AG09309 (cell line): ENCODE measurements at regions not wholly inside any gene's neighbourhood (a gene's known extent, or its start where the extent isn't known, plus 50 kb on each side); places are given as distances from the start of the nearest gene placed in this dataset.

ENCODE experiments used
- DNase-seq: peaks from one replicate; pipeline ENCODE4 v3.0.0-alpha.2; 2010; ENCODE audit warnings: low read depth
- H3K4me3 ChIP-seq: 2 replicates; pipeline ENCODE4 v1.5.1; 2011; ENCODE audit warnings: mild to moderate bottlenecking, low read depth, low read length, moderate library complexity; ENCODE audit not compliant: control insufficient read depth
- CTCF ChIP-seq: IDR thresholded peaks from 2 replicates; pipeline ENCODE4 v1.5.1; 2011; ENCODE audit warnings: mild to moderate bottlenecking, low read depth, low read length, inconsistent platforms; ENCODE audit not compliant: insufficient read depth, control insufficient read depth; ENCODE audit errors: missing control alignments

GRCh38 chr2:126419403-126419802 lies 236.6 kb upstream of the GYPC start:
- DNase-seq = no peak
- H3K4me3 ChIP-seq = no peak overlapping the region
- no peak for TF ChIP-seq CTCF

- DNase-seq = no peak
- TF ChIP-seq CTCF = no peak
- H3K4me3 ChIP-seq = no peak overlapping the region
These were observed 230.0 kb upstream of the GYPC start for GRCh38 chr2:126425943-126426342.

- TF ChIP-seq CTCF = no peak
- no peak overlapping the region for H3K4me3 ChIP-seq
These were observed 226.9 kb upstream of the GYPC start for GRCh38 chr2:126429103-126429502.

GRCh38 chr2:126431136-126431535 lies 224.8 kb upstream of the GYPC start:
- DNase-seq = no peak
- H3K4me3 ChIP-seq = no peak overlapping the region
- TF ChIP-seq CTCF = no peak

More at GRCh38 chr2:126429103-126429502, 226.9 kb upstream of the GYPC start:
- no peak for DNase-seq

GRCh38 chr2:126436411-126436810 lies 219.5 kb upstream of the GYPC start:
- DNase-seq = no peak
- H3K4me3 ChIP-seq = no peak overlapping the region
- TF ChIP-seq CTCF = no peak

- TF ChIP-seq CTCF = no peak
- DNase-seq = no peak
- H3K4me3 ChIP-seq = no peak overlapping the region
These were observed 218.9 kb upstream of the GYPC start for GRCh38 chr2:126437016-126437415.

- no peak for DNase-seq
- no peak overlapping the region for H3K4me3 ChIP-seq
- TF ChIP-seq CTCF = no peak
These were observed 211.4 kb upstream of the GYPC start for GRCh38 chr2:126444512-126444911.
